B cell (primary cell): ENCODE measurements at regions not wholly inside any gene's neighbourhood (a gene's known extent, or its start where the extent isn't known, plus 50 kb on each side); places are given as distances from the start of the nearest gene placed in this dataset.

Experiments used
- ATAC-seq: fragments of 200-7000 bp; cut with Tn5 transposase; one replicate; pipeline ENCODE4 v1.10.0; 2021; ENCODE audit warnings: low read depth, mild to moderate bottlenecking, moderate number of reproducible peaks, moderate library complexity
- CTCF ChIA-PET: fragments of 350-600 bp; sonication (Branson Sonifier 250); formaldehyde crosslinking; loops from one replicate; lab custom pipeline; 2021; ENCODE audit warnings: antibody characterized with exemption, inconsistent platforms; lab: Charles Lee
- POLR2A ChIA-PET: fragments of 350-600 bp; sonication (Branson Sonifier 250); formaldehyde crosslinking; loops from one replicate; lab custom pipeline; 2021; ENCODE audit warnings: antibody characterized with exemption; lab: Charles Lee
- DNase-seq: peaks from one replicate; pipeline ENCODE4 v3.0.0; 2013
- H2AFZ ChIP-seq: 2 replicates; pipeline ENCODE4 v1.6.1; 2012; ENCODE audit warnings: mild to moderate bottlenecking, low read depth, low read length; ENCODE audit not compliant: insufficient read depth, poor library complexity, severe bottlenecking
- H3K27ac ChIP-seq, 2 donors: 1 replicate in 1 of 2; 2 replicates in 1 of 2; pipeline ENCODE4 v1.5.1; 2012 to 2013; ENCODE audit warnings: low read length in 2 of 2, mild to moderate bottlenecking in 2 of 2, moderate library complexity in 1 of 2
- H3K27me3 ChIP-seq, 4 experiments: fragments of 200-600 bp in 1 of 4; sonication (generic) in 1 of 4; replicated peaks in 1 of 4; 1 replicate in 2 of 4; 2 replicates in 2 of 4; pipeline versions ENCODE4 v1.6.1 to v1.7.0; 2013 to 2016; ENCODE audit warnings: low read length in 3 of 4, mild to moderate bottlenecking in 2 of 4, mixed read lengths in 1 of 4, moderate library complexity in 1 of 4; ENCODE audit not compliant: insufficient read depth in 4 of 4, control insufficient read depth in 3 of 4; ENCODE audit errors: control extremely low read depth in 1 of 4
- H3K36me3 ChIP-seq, 2 experiments: replicated peaks in 1 of 2; 1 replicate in 1 of 2; 2 replicates in 1 of 2; pipeline versions ENCODE4 v1.6.1 to v1.7.1; 2013; ENCODE audit warnings: low read length in 1 of 2; ENCODE audit not compliant: insufficient read depth in 2 of 2, control insufficient read depth in 1 of 2; ENCODE audit errors: control extremely low read depth in 1 of 2, extremely low read depth in 1 of 2
- H3K4me1 ChIP-seq, 2 donors: fragments of 200-600 bp in 1 of 2; sonication (generic) in 1 of 2; 1 replicate in 1 of 2; 2 replicates in 1 of 2; pipeline versions ENCODE4 v1.5.1 to v1.6.1; 2013 to 2017; ENCODE audit warnings: low read length in 2 of 2; ENCODE audit not compliant: control insufficient read depth in 2 of 2, insufficient read depth in 2 of 2
- H3K4me2 ChIP-seq: replicated peaks from 2 replicates; pipeline ENCODE3; 2012; ENCODE audit warnings: mild to moderate bottlenecking, low read depth, low read length; ENCODE audit not compliant: poor library complexity, severe bottlenecking
- H3K4me3 ChIP-seq, 5 experiments: fragments of 200-600 bp in 1 of 5; sonication (generic) in 1 of 5; 1 replicate in 3 of 5; 2 replicates in 2 of 5; pipeline versions ENCODE4 v1.5.1 to v1.7.0; 2011 to 2016; ENCODE audit warnings: low read length in 4 of 5, mild to moderate bottlenecking in 4 of 5, low read depth in 2 of 5, control low read depth in 1 of 5, moderate library complexity in 1 of 5; ENCODE audit not compliant: insufficient read depth in 1 of 5; ENCODE audit errors: control extremely low read depth in 1 of 5, extremely low read depth in 1 of 5
- H3K79me2 ChIP-seq: fragments of 200-600 bp; sonication (generic); one replicate; pipeline ENCODE4 v1.6.0; 2016; ENCODE audit warnings: low read length; ENCODE audit not compliant: control insufficient read depth, insufficient read depth
- H3K9ac ChIP-seq: fragments of 200-600 bp; sonication (generic); 2 replicates; pipeline ENCODE4 v1.6.1; 2017; ENCODE audit warnings: mild to moderate bottlenecking, low read length, moderate library complexity
- H3K9me3 ChIP-seq, 3 donors: one replicate each; pipeline versions ENCODE4 v1.6.1 to v1.7.1; 2013; ENCODE audit warnings: low read length in 2 of 3; ENCODE audit not compliant: control insufficient read depth in 2 of 3, insufficient read depth in 1 of 3; ENCODE audit errors: control extremely low read depth in 1 of 3
- H4K20me1 ChIP-seq: 2 replicates; pipeline ENCODE4 v1.6.0; 2012; ENCODE audit warnings: mild to moderate bottlenecking, low read length; ENCODE audit not compliant: insufficient read depth, control insufficient read depth, poor library complexity, severe bottlenecking
- H3K27ac Mint-ChIP-seq: one replicate; pipeline ENCODE4 v1.8.0; 2021; ENCODE audit warnings: mixed read lengths
- H3K27me3 Mint-ChIP-seq: one replicate; pipeline ENCODE4 v1.8.0; 2021; ENCODE audit warnings: mixed read lengths
- H3K4me1 Mint-ChIP-seq: one replicate; pipeline ENCODE4 v1.8.0; 2021; ENCODE audit warnings: mixed read lengths
- H3K4me3 Mint-ChIP-seq: one replicate; pipeline ENCODE4 v1.8.0; 2021; ENCODE audit warnings: mixed read lengths
- H3K9me3 Mint-ChIP-seq: one replicate; pipeline ENCODE4 v1.8.0; 2022; ENCODE audit warnings: mixed read lengths; ENCODE audit not compliant: insufficient read depth
- CTCF ChIP-seq: fragments of 200-600 bp; IDR thresholded peaks from one replicate; pipeline ENCODE4 v1.8.0; 2022; ENCODE audit warnings: antibody characterized with exemption, mild to moderate bottlenecking
- EZH2 ChIP-seq: IDR thresholded peaks from 2 replicates; pipeline ENCODE4 v1.6.1; 2012; ENCODE audit warnings: borderline replicate concordance, low read depth, mild to moderate bottlenecking, moderate library complexity, low read length; ENCODE audit not compliant: insufficient read depth, poor library complexity, severe bottlenecking
- WGBS: methylation state at CpG from one replicate; pipeline ENCODE4 v1.1.5; 2013; ENCODE audit warnings: missing lambda C conversion rate; ENCODE audit not compliant: insufficient coverage; 5-methylcytosine and 5-hydroxymethylcytosine counted together
- intact Hi-C: fragments of 100-400 bp; cut with micrococcal nuclease; formaldehyde crosslinking; loops from one replicate; pipeline ENCODE4 v1.10.0; 2022

GRCh38 chr4:167724941-167725340, 367.4 kb upstream of the ANXA10 start:
- Histone ChIP-seq H3K27ac (no peak overlapping the region), H3K79me2 (no peaks in the 10 kb centered on the region), H3K4me2 (no peak overlapping the region), H3K4me1 (no peaks in the 10 kb centered on the region), H3K36me3 (no peaks in the 10 kb centered on the region), H3K27me3 (no peaks in the 10 kb centered on the region), H3K9ac (no peak overlapping the region), H4K20me1 (no peaks in the 10 kb centered on the region), H2AFZ (no peak overlapping the region), H3K9me3 (peaks cover 2 to 6% (median 3%) of the 10 kb centered on the region in 3 donors), H3K4me3 (no peak overlapping the region)
- CTCF ChIA-PET: no interaction called here
- POLR2A ChIA-PET: no interaction called here
- no peaks in the 10 kb centered on the region for H3K27me3 Mint-ChIP-seq
- ATAC-seq (no peak), DNase-seq (no peak)
- intact Hi-C loops: no loop called here
- H3K4me1 Mint-ChIP-seq: no peaks in the 10 kb centered on the region
- peaks cover 3% of the 10 kb centered on the region for H3K9me3 Mint-ChIP-seq
- no peak overlapping the region for H3K4me3 Mint-ChIP-seq
- TF ChIP-seq CTCF (no peak), EZH2 (no peak)
- H3K27ac Mint-ChIP-seq: no peak overlapping the region

- Histone ChIP-seq H3K4me1 (no peaks in the 10 kb centered on the region), H3K4me3 (no peak overlapping the region), H3K4me2 (no peak overlapping the region), H4K20me1 (no peaks in the 10 kb centered on the region), H3K36me3 (no peaks in the 10 kb centered on the region), H3K9ac (no peak overlapping the region), H3K27me3 (no peaks in the 10 kb centered on the region), H3K27ac (no peak overlapping the region), H2AFZ (no peak overlapping the region), H3K9me3 (peaks cover 1 to 12% (median 6%) of the 10 kb centered on the region in 3 donors), H3K79me2 (no peaks in the 10 kb centered on the region)
- Mint-ChIP-seq H3K9me3 (peaks cover 12% of the 10 kb centered on the region), H3K27me3 (no peaks in the 10 kb centered on the region), H3K27ac (no peak overlapping the region), H3K4me1 (no peaks in the 10 kb centered on the region), H3K4me3 (no peak overlapping the region)
- ChIA-PET POLR2A (no interaction called here), CTCF (no interaction called here)
- no peak for ATAC-seq
- DNase-seq: no peak
- WGBS: 50% methylated on average over 2 of the region's 2 CpGs
- intact Hi-C loops: no loop called here
- no peak for TF ChIP-seq CTCF
Observed at GRCh38 chr4:167730769-167731168, 361.6 kb upstream of the ANXA10 start.
